GM12872 (cell line): ENCODE measurements at regions not wholly inside any gene's neighbourhood (a gene's known extent, or its start where the extent isn't known, plus 50 kb on each side); places are given as distances from the start of the nearest gene placed in this dataset.
A peak's percentile ranks its signal among the peaks of the same experiment; 100 is the strongest.

ENCODE experiments used
- CTCF ChIP-seq: IDR thresholded peaks from 3 replicates; pipeline ENCODE4 v1.5.1; 2011; ENCODE audit warnings: low read depth, mild to moderate bottlenecking, low read length, moderate library complexity; ENCODE audit not compliant: insufficient read depth

GRCh38 chr2:64932116-64932370 is 57.2 kb upstream of the SLC1A4 start:
- no peak for TF ChIP-seq CTCF

GRCh38 chr2:64932371-64933216 is 56.6 kb upstream of the SLC1A4 start:
- no peak for TF ChIP-seq CTCF

- TF ChIP-seq CTCF = peak; percentile 43; the same call in 1 of the 3 replicates
Measured at GRCh38 chr2:64934530-64934929, 54.7 kb upstream of the SLC1A4 start.

DNA sequence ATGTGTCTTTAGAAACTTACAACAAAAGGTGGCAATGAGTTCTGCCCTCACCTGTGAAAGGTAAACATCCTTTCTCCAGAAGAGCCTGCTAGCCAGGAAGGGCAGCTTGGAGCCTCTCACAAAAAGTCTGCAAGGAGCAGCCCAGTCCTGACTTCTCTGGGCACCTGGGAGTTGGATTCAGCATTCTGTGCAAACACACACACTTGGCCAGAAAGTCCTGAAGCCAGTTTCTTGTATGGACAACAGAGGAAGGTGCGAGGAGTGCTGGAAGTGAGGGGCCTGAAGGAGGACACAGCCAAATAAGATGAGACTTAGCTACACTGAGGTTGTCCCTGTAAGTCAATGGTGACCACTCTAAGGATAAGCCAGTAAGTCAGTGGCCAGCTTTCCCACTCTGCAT is 52.4 kb upstream of the SLC1A4 start:
- TF ChIP-seq CTCF = no peak

DNA sequence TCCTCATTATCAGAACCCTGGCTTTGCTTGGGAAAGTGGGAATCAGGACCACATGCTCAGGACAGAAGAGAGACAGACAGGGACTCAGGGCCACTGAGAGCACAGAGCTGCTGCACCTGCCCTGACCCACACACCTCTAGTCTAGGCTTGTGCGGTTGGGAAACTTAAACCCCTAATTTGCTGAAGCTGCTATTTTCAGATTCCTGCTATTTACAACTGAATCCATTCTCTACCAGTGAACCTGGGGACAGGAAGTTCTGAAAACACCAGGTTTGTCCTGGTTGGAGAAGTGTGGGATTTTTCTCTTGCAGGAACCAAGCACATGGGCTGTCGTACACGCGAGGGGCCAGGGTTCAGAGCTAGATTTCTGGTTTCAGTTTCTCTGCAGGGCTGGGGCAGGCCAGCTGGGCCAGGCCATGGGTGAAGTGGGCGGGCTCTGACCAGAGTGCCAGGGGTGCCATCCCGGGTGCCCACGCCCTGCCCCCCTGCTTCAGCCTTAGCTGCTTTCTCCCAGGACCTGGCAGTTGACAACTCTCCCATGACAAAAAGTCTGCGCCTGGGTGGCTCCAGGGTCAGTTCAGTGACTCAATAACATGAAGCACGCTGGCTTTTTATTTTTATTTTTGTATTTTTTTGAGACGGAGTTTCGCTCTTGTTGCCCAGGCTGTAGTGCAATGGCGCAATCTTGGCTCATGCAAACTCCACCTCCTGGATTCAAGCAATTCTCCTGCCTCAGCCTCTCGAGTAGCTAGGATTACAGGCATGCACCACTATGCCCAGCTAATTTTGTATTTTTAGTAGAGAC is 51.3 kb upstream of the SLC1A4 start:
- no peak for TF ChIP-seq CTCF

DNA sequence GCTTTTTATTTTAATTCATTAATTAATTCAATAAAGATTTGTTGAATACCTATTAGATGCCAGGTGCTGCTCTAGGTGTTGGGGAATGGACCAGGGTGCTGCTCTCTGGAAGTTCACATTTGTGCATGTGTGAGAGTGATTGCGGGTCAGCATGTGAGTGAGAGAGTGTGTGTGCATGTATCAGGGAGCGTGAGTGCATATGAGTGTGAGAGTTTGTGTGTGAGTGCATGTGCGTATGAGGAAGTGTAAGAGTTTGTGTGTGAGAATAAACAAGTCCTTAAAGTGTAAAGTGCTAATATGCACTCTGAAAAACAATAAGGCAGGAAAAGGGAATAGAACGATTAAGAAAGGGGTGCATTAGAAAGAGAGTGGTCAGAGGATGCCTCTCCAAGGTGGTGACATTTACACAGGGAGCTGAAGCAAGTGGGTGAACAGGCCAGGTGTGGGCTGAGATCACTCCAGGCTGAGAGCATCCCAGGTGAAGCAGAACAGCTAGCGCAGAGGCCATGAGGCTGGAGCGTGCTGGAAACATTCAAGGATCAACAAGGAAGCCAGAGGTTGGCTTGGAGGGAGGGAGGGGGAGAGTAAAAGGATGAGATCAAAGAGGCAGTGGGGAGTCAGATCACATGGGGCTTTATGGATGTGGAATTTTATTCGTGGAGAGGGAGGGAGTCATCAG is 50.5 kb upstream of the SLC1A4 start:
- no peak for TF ChIP-seq CTCF

- peak; percentile 24; the same call in 1 of the 3 replicates for TF ChIP-seq CTCF
Measured at GRCh38 chr2:64939332-64939917, 49.8 kb upstream of the SLC1A4 start.
